ENCODE measurements at regions not wholly inside any gene's neighbourhood (a gene's known extent, or its start where the extent isn't known, plus 50 kb on each side); places are given as distances from the start of the nearest gene placed in this dataset.
A peak's percentile ranks its signal among the peaks of the same experiment; 100 is the strongest.

- TF ChIP-seq CTCF (IDR thresholded peaks at IDR 0.05), result no peak
- peak in 3 of 4 donors; percentile 24 to 66 (median 38) for ATAC-seq
- WGBS, 2 donors, result 81 to 88% methylated on average over 6 of the region's 6 CpGs
- FAIRE-seq, result no peak
- Histone ChIP-seq H3K4me1 (peaks cover 0 to 11% (median 3%) of the 10 kb centered on the region in 3 donors), H3K4me3 (no peak overlapping the region), H3K27me3 (no peaks in the 10 kb centered on the region), H3K36me3 (no peaks in the 10 kb centered on the region), H3K27ac (no peak overlapping the region), H3K9me3 (no peaks in the 10 kb centered on the region)
- intact Hi-C loops (cut with DNase I), result no loop called here
- peak in 2 of 6 donors; percentile 21 to 29 for DNase-seq
These were observed 321.0 kb downstream of the RND3 start for GRCh38 chr2:150166313-150167051.

- 92 to 97% methylated on average over 1 of the region's 1 CpG for WGBS, 2 donors
- H3K27me3 ChIP-seq, result no peaks in the 10 kb centered on the region
- DNase-seq (peak in 1 of 6 donors; percentile 20), ATAC-seq (no peak), FAIRE-seq (no peak)
- no peak for TF ChIP-seq CTCF (IDR thresholded peaks at IDR 0.05)
- no peak overlapping the region for H3K27ac ChIP-seq
- intact Hi-C loops (cut with DNase I), result no loop called here
- H3K9me3 ChIP-seq, result no peaks in the 10 kb centered on the region
- H3K4me3 ChIP-seq, result no peak overlapping the region
- H3K36me3 ChIP-seq, result no peaks in the 10 kb centered on the region
- H3K4me1 ChIP-seq, result peaks cover 0 to 11% (median 3%) of the 10 kb centered on the region in 3 donors
These were observed 321.5 kb downstream of the RND3 start for GRCh38 chr2:150165988-150166312.

- Histone ChIP-seq H3K4me1 (peaks cover 0 to 11% (median 3%) of the 10 kb centered on the region in 3 donors), H3K9me3 (no peaks in the 10 kb centered on the region), H3K4me3 (no peak overlapping the region), H3K27ac (no peak overlapping the region), H3K27me3 (no peaks in the 10 kb centered on the region), H3K36me3 (no peaks in the 10 kb centered on the region)
- DNase-seq, result no peak
- WGBS, 2 donors, result 87 to 92% methylated on average over 6 of the region's 6 CpGs
- FAIRE-seq, result no peak
- TF ChIP-seq CTCF (IDR thresholded peaks at IDR 0.05), result no peak
- no peak for ATAC-seq
- intact Hi-C loops (cut with DNase I), result no loop called here
These were observed 322.0 kb downstream of the RND3 start for GRCh38 chr2:150165442-150165841.

- H3K36me3 ChIP-seq, result no peaks in the 10 kb centered on the region
- H3K4me1 ChIP-seq, result peaks cover 0 to 6% (median 0%) of the 10 kb centered on the region in 3 donors
- FAIRE-seq, result no peak
- intact Hi-C loops (cut with DNase I), result no loop called here
- no peaks in the 10 kb centered on the region for H3K27me3 ChIP-seq
- no peak for TF ChIP-seq CTCF (IDR thresholded peaks at IDR 0.05)
- no peak for DNase-seq
- no peaks in the 10 kb centered on the region for H3K9me3 ChIP-seq
- WGBS, 2 donors, result 50 to 57% methylated on average over 6 of the region's 6 CpGs
- no peak for ATAC-seq
- no peak overlapping the region for H3K4me3 ChIP-seq
- H3K27ac ChIP-seq, result no peak overlapping the region
These were observed 325.1 kb downstream of the RND3 start for GRCh38 chr2:150162241-150162942.

GRCh38 chr2:150160058-150160457 is 327.4 kb downstream of the RND3 start:
- Histone ChIP-seq H3K4me3 (no peak overlapping the region), H3K27ac (no peak overlapping the region), H3K27me3 (no peaks in the 10 kb centered on the region), H3K36me3 (no peaks in the 10 kb centered on the region), H3K4me1 (no peaks in the 10 kb centered on the region), H3K9me3 (no peaks in the 10 kb centered on the region)
- TF ChIP-seq CTCF (IDR thresholded peaks at IDR 0.05), result no peak
- ATAC-seq, result no peak
- WGBS, 2 donors, result 83 to 85% methylated on average over 6 of the region's 6 CpGs
- intact Hi-C loops (cut with DNase I), result no loop called here
- no peak for FAIRE-seq
- DNase-seq, result no peak
